ENCODE measurements at regions not wholly inside any gene's neighbourhood (a gene's known extent, or its start where the extent isn't known, plus 50 kb on each side); places are given as distances from the start of the nearest gene placed in this dataset.

GRCh38 chr6:140463312-140463710 lies 1088.9 kb upstream of the CITED2 start:
- Histone ChIP-seq H4K20me1 (ENCODE audit: insufficient read depth, low read length) (no peaks in the 10 kb centered on the region), H3K79me2 (ENCODE audit: insufficient read depth, low read length) (no peaks in the 10 kb centered on the region), H3K27ac (ENCODE audit: low read depth, low read length) (peak overlapping the region; percentile 89), H3K36me3 (ENCODE audit: insufficient read depth, low read length) (no peaks in the 10 kb centered on the region), H3K9me3 (ENCODE audit: low read depth, low read length) (no peaks in the 10 kb centered on the region), H3K27me3 (ENCODE audit: insufficient read depth, low read length) (no peaks in the 10 kb centered on the region), H3K4me2 (ENCODE audit: insufficient read depth, low read length) (peak overlapping the region; percentile 57), H3K4me1 (ENCODE audit: insufficient read depth, low read length) (peaks cover 21% of the 10 kb centered on the region), H3K4me3 (ENCODE audit: insufficient read depth, low read length) (no peak overlapping the region), H2AFZ (ENCODE audit: low read length) (peak overlapping the region; percentile 9)
- no peak for TF ChIP-seq CTCF (IDR thresholded peaks at IDR 0.05; ENCODE audit: extremely low read depth, low read depth, low read length)
- DNase-seq (ENCODE audit: insufficient read length, low spot score, missing footprints): no peak

DNA sequence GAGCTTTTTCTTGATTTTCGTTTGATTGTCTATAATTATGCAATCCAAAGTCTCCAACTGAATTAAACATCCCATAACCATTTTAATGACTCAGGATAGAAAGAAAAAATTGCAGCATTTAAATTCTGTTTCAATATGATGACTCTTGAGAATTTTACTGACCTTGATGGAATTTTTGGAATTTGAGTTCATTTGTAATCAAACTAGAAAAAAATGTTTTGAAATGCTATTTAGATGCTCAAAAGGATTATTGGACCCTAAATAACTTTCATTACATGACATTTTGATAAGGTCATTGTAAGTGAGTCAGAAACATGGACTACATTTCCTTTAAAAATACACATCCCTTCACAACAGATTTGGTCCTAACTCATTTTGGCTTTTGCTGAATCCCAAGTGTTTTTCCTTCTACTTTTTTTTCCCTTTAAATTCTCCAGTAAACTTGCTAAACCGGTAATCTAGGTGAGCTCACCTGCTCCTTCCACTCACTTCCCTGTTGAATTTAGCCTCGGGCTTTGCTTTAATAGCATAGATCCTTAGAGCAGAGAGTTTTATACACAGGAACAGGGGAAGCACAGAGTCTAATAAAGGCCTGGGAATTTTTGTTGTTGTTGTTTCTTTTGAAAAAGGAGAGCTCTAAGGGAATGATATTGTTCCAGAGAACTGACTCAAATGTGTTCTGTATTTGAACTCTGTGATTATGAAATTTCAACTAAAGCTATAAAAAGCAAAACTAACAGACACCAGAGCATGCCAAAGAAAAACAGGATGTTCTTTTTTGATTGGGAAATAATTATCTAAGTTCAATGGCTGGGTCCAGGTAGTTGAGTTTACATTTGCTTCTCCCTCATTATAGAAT lies 1088.2 kb upstream of the CITED2 start:
- Histone ChIP-seq H3K4me1 (ENCODE audit: insufficient read depth, low read length) (peaks cover 21% of the 10 kb centered on the region), H3K27me3 (ENCODE audit: insufficient read depth, low read length) (no peaks in the 10 kb centered on the region), H3K9me3 (ENCODE audit: low read depth, low read length) (no peaks in the 10 kb centered on the region), H4K20me1 (ENCODE audit: insufficient read depth, low read length) (no peaks in the 10 kb centered on the region), H3K27ac (ENCODE audit: low read depth, low read length) (peak overlapping the region; percentile 89), H2AFZ (ENCODE audit: low read length) (no peak overlapping the region), H3K4me2 (ENCODE audit: insufficient read depth, low read length) (peak overlapping the region; percentile 57), H3K36me3 (ENCODE audit: insufficient read depth, low read length) (no peaks in the 10 kb centered on the region), H3K4me3 (ENCODE audit: insufficient read depth, low read length) (no peak overlapping the region), H3K79me2 (ENCODE audit: insufficient read depth, low read length) (no peaks in the 10 kb centered on the region)
- TF ChIP-seq CTCF (IDR thresholded peaks at IDR 0.05; ENCODE audit: extremely low read depth, low read depth, low read length): no peak
- peak; percentile 3 for DNase-seq (ENCODE audit: insufficient read length, low spot score, missing footprints)

GRCh38 chr6:140462076-140462452 lies 1087.6 kb upstream of the CITED2 start:
- peaks cover 21% of the 10 kb centered on the region for H3K4me1 ChIP-seq (ENCODE audit: insufficient read depth, low read length)
- H3K27me3 ChIP-seq (ENCODE audit: insufficient read depth, low read length): no peaks in the 10 kb centered on the region
- no peak overlapping the region for H3K4me3 ChIP-seq (ENCODE audit: insufficient read depth, low read length)
- H3K79me2 ChIP-seq (ENCODE audit: insufficient read depth, low read length): no peaks in the 10 kb centered on the region
- TF ChIP-seq CTCF (IDR thresholded peaks at IDR 0.05; ENCODE audit: extremely low read depth, low read depth, low read length): no peak
- H4K20me1 ChIP-seq (ENCODE audit: insufficient read depth, low read length): no peaks in the 10 kb centered on the region
- peak overlapping the region; percentile 89 for H3K27ac ChIP-seq (ENCODE audit: low read depth, low read length)
- H2AFZ ChIP-seq (ENCODE audit: low read length): no peak overlapping the region
- H3K36me3 ChIP-seq (ENCODE audit: insufficient read depth, low read length): no peaks in the 10 kb centered on the region
- no peak for DNase-seq (ENCODE audit: insufficient read length, low spot score, missing footprints)
- H3K9me3 ChIP-seq (ENCODE audit: low read depth, low read length): no peaks in the 10 kb centered on the region
- H3K4me2 ChIP-seq (ENCODE audit: insufficient read depth, low read length): peak overlapping the region; percentile 30

DNA sequence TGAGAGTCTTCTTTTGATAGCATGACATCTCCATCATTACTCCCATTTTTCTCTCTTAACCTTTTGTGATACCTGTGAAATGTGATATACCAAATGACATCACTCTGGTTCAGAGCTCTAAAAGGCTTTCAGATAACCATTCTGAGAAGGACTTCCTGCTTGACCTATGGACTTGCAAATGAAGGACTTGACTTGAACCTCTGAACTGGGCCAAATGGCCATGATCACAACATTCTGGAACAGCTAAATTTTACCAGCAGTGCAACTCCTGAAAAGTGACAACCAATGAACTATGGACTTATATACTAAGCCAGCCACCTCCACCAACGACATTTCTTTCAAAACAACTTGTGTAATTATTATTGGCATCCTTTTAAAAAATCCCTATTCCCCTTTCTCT lies 1085.8 kb upstream of the CITED2 start:
- Histone ChIP-seq H3K4me3 (ENCODE audit: insufficient read depth, low read length) (no peak overlapping the region), H2AFZ (ENCODE audit: low read length) (no peak overlapping the region), H3K36me3 (ENCODE audit: insufficient read depth, low read length) (no peaks in the 10 kb centered on the region), H3K9me3 (ENCODE audit: low read depth, low read length) (no peaks in the 10 kb centered on the region), H3K27ac (ENCODE audit: low read depth, low read length) (no peak overlapping the region), H3K4me2 (ENCODE audit: insufficient read depth, low read length) (no peak overlapping the region), H3K27me3 (ENCODE audit: insufficient read depth, low read length) (no peaks in the 10 kb centered on the region), H3K79me2 (ENCODE audit: insufficient read depth, low read length) (no peaks in the 10 kb centered on the region), H4K20me1 (ENCODE audit: insufficient read depth, low read length) (no peaks in the 10 kb centered on the region), H3K4me1 (ENCODE audit: insufficient read depth, low read length) (peaks cover 21% of the 10 kb centered on the region)
- TF ChIP-seq CTCF (IDR thresholded peaks at IDR 0.05; ENCODE audit: extremely low read depth, low read depth, low read length): no peak
- DNase-seq (ENCODE audit: insufficient read length, low spot score, missing footprints): no peak
